Muscle of back (tissue), 3 donors: ENCODE measurements at regions not wholly inside any gene's neighbourhood (a gene's known extent, or its start where the extent isn't known, plus 50 kb on each side); places are given as distances from the start of the nearest gene placed in this dataset.
"Not testable (repeated sequence)": the region's sequence is repeated elsewhere in the genome, so short reads cannot be mapped to it uniquely, and the experiment has no call there.

Experiments
- DNase-seq, 3 donors: peaks; one replicate each; pipeline versions ENCODE4 v3.0.0 to v3.0.0-alpha.2; 2013

DNA sequence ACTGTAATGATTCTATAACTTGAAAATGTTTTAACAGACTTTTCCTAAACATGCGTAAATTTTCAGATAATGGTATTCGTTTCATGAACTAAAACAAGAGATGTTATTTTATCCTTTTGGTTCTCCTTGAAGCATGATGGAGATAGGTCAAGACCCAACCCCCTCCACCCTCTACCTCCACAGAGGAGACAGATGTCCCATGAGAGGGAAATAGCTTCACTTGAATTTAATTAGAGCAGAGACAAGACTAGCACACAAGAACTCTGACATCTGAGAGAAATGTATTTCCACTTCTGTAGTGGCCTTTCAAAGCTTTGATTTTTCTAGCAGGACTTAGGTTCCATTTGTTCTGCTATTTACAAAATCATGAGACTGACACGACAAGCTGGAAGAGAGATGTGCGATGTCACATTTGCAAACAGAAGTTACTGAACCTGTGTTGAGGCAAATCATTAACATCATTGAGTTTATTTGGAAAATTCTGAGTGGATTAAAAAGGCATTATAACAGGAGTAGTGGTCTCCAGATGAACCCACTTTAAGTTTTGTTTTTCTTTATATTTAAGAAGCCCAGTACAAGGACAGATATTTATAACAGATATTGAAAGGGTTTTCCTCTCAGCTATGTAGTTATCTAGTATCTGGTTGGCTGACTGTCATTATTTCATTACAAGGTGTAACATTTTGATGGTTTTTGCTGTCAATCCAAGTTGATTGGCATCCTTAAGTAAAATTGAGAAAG, 276.2 kb downstream of the ASXL3 start:
- DNase-seq = no peak

- DNase-seq = no peak
Measured at GRCh38 chr18:33853187-33853586, 275.2 kb downstream of the ASXL3 start.

DNA sequence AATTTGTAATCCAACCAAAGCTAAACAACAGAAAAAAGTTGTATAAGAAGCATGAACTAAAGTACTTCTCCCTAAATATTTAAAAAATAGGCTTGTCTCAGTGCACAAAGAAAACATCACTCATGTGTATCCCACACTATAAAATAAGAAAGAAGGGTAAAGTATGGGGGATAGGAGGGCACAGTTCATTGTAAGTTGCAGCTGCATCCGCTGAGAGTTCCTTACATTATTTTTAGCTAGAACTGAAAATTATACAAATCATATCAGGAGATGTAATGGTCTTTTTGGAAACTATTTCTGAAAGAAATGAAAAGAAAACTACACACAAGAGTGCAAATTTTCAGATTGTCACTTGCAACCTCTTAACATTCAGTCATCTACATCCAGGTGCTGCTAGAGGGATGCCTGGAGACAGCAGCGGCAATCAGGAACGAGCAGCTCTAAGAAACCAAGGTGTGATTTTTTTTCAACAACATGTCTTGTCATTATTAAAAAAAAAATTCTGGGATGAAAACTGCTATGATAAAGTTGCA, 273.6 kb downstream of the ASXL3 start:
- DNase-seq = no peak

DNA sequence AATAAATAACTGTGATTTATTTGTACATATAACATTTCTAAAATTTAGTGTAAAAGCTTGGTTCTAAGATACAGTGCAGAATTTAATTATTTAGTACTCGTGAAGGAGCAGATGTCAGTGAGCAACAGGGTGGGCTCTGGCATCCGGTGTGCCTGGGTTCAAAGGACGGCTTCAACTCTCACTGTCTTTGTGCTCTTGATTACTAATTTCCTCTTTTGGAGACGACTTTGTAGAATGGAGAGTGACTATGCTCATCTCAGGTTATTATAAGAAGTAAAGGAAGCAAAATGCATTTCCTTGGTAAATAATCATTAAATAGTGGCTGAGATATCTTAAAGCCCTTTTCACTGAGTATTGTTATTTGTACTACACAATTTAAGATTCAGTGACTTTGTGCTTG, 271.7 kb downstream of the ASXL3 start:
- DNase-seq = no peak

DNA sequence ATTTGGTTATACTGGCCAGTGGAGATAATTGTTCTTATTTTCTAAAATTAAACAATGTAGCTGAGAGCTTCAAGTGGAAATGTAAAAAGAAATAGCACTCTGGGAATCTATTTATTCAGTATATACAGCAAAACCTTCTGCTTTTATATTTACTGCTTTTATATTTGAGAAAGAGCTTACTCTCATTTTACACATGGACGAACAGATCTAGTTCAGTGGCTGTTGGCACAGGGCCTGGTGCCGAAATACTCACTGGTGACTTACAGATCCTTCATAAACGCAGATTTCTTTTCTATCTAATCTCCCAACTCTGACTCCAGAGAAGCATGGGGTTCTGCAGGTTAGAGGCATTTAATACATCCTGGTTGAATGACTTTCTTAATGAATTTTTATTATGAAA, 266.2 kb downstream of the ASXL3 start:
- peak in 1 of 3 donors; percentile 14 for DNase-seq

- no peak for DNase-seq
Measured at GRCh38 chr18:33841221-33841967, 263.4 kb downstream of the ASXL3 start.

- no peak for DNase-seq
Measured at GRCh38 chr18:33840212-33840593, 262.2 kb downstream of the ASXL3 start.

DNA sequence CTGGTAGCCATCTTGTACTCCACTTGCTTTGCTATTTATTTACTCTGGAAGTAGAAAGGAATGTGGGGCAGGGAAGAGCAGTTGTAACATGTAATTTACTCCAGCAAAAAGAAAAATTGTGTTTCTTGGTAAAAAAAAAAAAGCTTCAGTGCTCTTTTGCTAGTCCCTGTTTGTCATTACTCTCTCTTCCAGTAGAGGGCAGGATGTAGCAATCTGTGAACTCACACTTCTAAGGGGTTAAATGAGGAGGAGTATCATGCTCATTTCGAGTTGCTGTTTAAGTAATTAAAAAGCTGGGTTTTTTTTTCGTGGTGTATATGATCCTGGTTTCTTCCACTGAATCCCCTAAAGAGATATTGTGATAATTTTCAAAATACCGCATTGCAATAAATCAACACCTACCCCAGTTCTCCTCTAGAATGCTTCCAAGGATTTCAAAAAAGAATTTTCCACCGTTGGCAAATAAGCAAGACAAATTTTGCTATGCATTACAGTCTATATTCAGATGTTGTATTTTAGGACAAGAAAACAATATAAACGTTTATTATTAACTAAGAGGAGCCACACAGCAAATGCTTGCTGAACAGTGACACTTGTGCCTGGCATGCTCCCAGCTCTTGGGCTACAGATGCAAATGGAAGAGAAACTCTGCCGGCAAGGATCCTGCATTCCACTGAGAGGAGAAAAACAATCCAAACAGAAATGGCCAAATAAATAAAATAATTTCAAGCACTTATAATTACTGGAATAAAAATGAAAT, 261.6 kb downstream of the ASXL3 start:
- DNase-seq = peak; percentile 67 to 86 (median 68)

- peak in 1 of 3 donors; percentile 30 for DNase-seq
Measured at GRCh38 chr18:33838054-33838453, 260.0 kb downstream of the ASXL3 start.

GRCh38 chr18:33837191-33837590, 259.2 kb downstream of the ASXL3 start:
- DNase-seq = no peak

- no peak for DNase-seq
Measured at GRCh38 chr18:33836564-33836963, 258.5 kb downstream of the ASXL3 start.

GRCh38 chr18:33835419-33835818, 257.4 kb downstream of the ASXL3 start:
- no peak for DNase-seq

DNA sequence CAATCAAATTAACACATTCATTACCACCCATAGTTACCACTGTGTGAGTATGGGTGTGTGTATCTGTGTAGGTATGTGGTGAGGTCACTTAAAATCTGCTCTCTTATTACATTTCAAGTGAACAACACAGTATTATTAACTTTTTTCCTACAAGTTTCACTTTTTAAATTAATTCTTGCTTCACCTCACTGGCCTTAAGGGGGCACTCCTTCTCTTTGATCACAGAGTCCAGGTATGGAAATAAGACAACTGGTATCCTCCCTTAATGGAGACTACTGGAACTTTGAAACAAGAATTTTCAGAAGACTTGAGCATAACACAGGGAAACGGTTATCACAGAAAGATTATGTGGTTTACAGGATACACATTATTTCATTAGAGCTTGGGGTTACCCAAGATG, 255.8 kb downstream of the ASXL3 start:
- DNase-seq = no peak

- DNase-seq = no peak
Measured at GRCh38 chr18:33831424-33831823, 253.4 kb downstream of the ASXL3 start.

GRCh38 chr18:33830213-33830612, 252.2 kb downstream of the ASXL3 start:
- no peak for DNase-seq

- DNase-seq = no peak
Measured at GRCh38 chr18:33828949-33829348, 250.9 kb downstream of the ASXL3 start.

DNA sequence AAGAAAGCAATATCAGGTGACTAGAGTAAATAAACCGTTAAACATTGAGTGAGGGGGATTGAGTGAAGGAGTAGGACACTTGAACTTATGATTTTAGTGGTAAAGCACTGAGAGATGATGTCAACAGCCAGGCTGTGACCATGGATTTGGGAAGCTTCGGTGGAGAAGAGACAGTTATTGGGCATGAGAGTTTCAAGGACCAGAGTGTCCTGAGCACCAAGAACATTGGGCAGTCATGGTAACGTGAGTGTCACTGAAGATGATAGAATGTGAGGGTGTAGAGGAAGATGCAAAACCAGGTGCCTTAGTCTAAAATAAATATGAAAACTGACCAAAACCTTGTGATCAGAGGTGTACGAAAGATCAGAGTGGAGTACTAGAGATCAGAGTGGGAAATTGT, 248.1 kb downstream of the ASXL3 start:
- DNase-seq = no peak

DNA sequence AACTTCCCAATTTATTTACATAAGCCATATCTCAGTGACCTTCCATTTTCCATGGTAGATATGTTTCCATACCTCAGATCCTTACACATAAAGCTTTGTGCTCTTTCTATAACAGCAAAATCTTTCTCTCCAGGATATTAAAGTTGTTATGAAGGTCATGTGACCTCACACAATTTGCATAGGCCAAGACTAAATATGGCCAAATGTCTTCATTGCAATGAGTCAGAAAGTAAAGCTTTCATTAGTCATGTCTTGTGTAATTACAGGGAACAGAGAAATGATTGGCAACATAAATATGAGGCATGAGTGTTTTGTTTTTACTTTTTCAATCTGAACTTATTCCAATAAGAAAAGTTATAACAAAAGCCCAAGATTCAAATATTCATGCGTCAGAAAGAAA, 243.5 kb downstream of the ASXL3 start:
- peak in 1 of 3 donors; percentile 45 for DNase-seq

DNA sequence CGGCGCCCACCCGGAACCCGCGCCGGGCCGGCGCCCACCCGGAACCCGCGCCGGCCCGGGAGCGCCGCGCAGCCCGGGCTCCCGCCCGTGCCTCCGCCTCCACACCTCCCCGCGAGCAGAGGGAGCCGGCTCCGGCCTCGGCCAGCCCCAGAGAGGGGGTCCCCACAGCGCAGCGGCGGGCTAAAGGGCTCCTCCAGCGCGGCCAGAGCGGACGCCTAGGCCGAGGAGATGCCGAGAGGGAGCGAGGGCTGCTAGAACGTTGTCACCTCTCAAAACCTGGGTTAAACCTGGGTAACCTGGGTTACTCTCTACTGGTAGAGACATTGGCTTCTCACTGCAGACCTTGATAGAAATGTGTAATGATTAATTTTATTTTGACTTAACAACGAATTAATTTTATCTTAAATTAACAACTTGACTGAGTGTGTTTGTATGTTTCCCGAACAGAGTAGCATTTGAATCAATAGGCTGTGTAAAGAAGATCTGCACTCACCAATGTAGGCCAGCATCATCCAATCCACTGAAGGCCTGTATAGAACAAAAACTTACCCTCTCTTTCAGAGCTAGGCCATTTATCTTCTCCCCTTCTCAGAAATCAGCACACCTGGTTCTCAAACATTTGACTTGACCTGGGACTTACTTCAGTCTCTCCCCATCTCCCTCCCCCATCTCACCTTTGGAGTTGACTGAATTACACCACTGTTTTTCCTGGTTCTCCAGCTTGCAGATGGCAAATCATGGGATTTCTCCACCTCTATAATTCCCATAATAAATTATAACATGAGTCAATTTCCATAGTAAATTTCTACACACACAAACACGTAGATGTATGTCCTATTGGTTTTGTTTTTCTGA, 242.7 kb downstream of the ASXL3 start:
- DNase-seq = peak in 1 of 3 donors; percentile 32

DNA sequence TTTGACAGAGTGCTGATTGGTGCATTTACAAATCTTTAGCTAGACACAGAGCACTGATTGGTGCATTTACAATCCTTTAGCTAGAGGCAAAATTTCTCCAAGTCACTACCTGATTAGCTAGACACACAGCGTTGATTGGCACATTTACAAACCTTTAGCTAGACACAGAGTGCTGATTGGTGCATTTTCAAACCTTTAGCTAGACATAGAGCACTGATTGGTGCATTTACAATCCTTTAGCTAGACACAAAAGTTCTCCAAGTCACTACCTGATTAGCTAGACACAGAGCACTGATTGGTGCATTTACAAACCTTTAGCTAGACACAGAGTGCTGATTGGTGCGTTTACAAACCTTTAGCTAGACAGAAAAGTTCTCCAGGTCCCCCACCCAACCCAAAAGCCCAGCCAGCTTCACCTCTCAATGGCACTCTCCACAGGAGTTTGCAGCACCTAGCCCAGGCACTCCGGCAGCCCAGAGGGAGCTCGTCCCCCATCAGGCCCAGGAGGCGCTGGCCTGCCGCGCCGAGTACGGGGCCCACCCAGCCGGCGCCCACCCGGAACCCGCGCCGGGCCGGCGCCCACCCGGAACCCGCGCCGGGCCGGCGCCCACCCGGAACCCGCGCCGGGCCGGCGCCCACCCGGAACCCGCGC, 241.8 kb downstream of the ASXL3 start:
- not testable (repeated sequence) for DNase-seq

DNA sequence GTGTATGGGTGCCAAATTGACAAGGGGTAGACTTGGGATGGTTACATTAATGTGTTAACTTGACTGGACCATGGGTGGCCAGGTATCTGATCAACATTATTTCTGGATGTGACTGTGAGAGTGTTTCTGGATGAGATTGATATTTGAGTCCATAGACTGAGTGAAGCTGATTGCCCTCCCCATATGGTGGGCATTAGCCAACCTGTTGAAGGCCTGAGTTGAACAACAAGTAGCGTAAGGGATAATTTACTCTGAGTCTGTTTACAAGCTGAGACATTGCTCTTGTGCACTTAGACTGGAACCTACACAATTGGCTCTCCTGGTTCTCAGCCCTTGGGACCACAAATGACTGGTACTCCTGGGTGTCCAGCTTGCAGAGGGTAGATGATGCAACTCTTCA, 240.1 kb downstream of the ASXL3 start:
- no peak for DNase-seq
